ENCODE measurements at regions not wholly inside any gene's neighbourhood (a gene's known extent, or its start where the extent isn't known, plus 50 kb on each side); places are given as distances from the start of the nearest gene placed in this dataset.

DNA sequence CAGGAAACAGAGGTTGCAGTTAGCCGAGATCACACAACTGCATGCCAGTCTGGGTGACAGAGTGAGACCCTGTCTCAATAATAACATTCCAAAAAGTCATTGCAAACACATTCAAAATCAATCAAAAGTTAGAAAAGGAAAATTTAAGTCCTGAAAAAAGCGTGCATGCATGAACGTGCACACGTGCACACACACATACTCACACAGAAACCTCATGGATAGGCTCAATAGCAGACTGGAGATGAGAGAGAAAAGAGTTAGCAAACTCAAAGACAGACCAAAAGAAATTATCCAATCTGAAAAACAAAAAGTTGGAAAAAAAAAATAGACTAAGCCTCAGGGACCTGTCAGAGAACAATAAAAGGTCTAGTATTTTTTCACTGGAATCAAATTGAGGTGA is 1005.6 kb downstream of the TBC1D22A start:
- TF ChIP-seq, protein P1, sequence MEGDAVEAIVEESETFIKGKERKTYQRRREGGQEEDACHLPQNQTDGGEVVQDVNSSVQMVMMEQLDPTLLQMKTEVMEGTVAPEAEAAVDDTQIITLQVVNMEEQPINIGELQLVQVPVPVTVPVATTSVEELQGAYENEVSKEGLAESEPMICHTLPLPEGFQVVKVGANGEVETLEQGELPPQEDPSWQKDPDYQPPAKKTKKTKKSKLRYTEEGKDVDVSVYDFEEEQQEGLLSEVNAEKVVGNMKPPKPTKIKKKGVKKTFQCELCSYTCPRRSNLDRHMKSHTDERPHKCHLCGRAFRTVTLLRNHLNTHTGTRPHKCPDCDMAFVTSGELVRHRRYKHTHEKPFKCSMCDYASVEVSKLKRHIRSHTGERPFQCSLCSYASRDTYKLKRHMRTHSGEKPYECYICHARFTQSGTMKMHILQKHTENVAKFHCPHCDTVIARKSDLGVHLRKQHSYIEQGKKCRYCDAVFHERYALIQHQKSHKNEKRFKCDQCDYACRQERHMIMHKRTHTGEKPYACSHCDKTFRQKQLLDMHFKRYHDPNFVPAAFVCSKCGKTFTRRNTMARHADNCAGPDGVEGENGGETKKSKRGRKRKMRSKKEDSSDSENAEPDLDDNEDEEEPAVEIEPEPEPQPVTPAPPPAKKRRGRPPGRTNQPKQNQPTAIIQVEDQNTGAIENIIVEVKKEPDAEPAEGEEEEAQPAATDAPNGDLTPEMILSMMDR (IDR thresholded peaks at IDR 0.05) = no peak
- TF ChIP-seq POLR2A (IDR thresholded peaks at IDR 0.05) = no peak

All from heart left ventricle (tissue), 13 donors.